ENCODE measurements at regions not wholly inside any gene's neighbourhood (a gene's known extent, or its start where the extent isn't known, plus 50 kb on each side); places are given as distances from the start of the nearest gene placed in this dataset.
"Not testable (repeated sequence)": the region's sequence is repeated elsewhere in the genome, so short reads cannot be mapped to it uniquely, and the experiment has no call there.

DNA sequence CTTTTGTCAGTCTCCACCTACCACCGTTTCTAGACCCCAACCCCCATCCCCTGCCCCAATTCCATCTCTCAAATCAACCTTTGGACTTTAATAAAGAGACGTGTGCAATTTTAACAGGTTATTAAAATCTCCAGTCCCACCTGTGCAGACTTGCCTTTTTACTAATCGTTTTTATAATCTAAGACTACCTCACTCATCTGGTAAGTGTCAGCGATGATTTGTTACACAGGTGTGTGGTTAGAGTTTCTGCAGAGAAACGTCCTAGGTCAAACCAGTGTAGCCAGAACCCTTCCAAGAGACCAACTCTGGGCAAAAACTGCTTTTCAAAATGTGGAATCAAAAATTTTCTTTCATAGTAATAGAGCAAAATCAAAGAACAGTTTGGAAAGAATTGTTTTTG lies 60.4 kb upstream of the PELI2 start:
- DNase-seq, result no peak

DNA sequence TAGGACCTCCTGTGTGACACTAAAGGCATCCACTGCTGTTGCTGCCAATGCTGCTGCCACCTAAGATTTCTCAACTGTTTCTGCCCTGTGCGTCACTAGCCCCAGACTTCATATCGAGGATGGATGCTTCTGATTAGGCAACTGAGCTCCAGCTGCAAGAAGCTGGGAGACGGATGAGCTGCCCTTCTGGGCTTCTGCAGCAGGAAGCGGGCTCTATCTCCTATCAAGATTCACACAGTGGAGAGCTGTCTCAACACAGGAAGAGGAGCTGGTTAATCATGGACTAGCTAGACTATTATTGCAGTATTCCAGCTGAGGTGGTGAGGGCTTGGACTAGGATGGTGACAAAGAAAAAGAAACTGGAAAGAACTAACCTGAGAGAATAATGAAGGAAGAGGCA lies 59.2 kb upstream of the PELI2 start:
- DNase-seq, result no peak

DNA sequence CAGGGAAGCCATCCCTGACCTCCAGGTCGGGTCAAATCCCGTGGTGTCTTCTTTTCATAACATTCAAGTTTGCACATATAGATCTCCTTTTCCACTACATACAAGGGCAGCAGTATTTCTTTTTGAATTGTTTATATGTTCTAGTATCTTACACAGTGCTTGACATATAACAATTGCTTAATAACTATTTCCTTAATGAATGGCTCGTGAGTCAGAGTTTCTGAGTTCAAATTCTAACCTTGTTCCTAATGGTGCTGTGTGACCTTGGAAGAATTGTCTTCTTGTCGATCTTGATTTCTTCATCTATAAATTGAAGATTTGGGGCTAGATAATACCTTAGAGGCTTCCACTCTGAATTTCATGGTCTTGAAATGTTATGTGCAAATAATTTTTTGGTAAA lies 57.2 kb upstream of the PELI2 start:
- DNase-seq, result no peak

DNA sequence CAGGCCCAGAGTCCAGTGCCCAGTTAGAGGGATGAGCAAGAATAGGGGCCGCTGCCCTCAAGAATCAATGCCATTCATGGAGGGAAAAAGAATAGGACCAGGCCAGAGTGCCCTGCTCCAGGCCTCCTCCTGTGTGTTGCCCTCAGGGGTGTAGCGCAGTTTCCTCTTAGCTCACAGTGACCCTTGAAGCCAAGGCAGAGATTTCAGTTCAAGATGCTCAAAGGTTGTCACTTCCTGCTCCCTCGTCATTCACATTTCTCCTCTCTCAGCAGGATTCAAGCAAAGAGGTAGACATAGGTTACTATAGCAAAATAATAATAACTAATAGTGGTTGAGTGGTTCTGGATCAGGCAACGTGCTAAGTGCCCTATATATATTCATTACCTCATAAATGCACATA lies 55.1 kb upstream of the PELI2 start:
- no peak for DNase-seq

DNA sequence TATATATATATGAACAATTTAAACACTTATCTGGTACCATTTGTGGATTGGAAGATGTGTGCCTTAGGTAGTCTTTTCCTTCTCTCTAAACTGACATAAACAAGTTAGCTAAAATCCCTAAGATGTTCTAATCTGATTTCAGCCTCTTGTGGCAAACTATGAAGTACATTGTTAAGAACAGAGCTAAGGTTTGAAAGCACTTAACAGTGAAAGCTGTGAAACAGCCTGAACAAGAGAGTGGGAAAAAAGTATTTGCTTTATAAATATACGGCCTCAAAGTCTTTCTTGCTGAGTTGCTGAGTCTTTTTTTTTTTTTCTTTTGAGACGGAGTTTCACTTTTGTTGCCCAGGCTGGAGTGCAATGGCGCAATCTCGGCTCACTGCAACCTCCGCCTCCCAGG lies 53.7 kb upstream of the PELI2 start:
- no peak for DNase-seq

DNA sequence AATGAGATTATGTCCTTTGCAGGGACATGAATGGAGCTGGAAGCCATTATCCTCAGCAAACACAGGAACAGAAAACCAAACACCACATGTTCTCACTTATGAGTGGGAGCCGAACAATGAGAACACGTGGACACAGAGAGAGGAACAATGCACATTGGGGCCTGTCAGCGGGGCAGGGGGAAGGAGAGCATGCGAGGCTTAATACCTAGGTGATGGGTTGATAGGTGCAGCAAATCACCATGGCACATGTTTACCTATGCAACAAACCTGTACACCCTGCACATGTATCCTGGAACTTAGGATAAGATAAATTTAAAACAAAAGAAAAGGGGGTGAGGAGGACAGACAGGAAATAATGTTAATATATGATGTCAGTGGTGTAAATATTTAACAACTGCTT lies 53.0 kb upstream of the PELI2 start:
- DNase-seq, result not testable (repeated sequence)

DNA sequence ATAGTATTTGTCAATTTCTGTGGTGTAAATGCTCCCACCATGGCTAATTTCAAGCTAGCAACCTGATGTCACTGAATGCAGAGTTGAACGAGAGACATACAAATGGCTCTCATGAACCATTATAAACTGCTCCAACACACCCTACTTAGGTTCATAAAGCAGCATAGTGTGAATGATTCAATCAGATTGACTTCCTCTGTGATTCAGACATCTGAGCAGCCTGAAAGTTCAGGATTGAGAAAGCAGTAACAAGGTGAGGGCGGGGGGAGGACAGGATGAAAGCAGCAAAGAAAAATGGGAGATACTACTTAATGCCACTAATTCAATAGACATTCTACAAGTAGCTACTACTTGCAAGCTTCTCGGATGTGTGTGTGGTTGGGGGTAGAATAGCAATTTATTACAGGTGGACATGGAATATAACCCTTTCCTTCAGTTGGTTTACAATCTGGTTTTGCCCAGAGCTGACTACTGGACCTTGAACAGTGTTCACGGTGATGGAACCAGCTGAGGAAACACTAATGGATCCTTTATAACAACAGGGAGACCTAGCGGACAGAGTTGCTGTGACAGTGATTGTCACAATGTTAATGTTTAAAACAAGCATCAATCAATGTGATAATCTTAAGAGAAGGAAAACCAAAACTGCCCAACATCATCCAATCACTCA lies 52.5 kb upstream of the PELI2 start:
- no peak for DNase-seq
